ENCODE measurements at regions not wholly inside any gene's neighbourhood (a gene's known extent, or its start where the extent isn't known, plus 50 kb on each side); places are given as distances from the start of the nearest gene placed in this dataset.
"Not testable (repeated sequence)": the region's sequence is repeated elsewhere in the genome, so short reads cannot be mapped to it uniquely, and the experiment has no call there.

DNA sequence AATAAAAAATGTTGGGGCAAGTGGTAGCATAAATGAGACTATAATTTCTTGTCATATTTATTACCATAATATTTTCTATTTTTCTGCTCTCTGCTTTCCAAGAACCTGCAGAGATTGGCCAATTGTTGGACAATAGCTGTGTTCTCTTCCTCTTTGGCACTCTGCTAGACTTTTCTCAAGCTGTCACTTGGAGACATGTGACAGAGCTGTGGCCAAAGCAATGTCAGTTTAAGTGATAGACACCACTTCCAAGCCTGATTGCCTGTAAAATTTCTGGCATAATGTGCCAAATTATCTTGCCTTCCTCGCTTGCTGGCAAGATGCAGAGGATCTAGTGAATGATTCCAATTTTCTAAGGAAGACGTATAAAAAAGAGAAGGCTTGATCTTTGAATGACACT is 162.2 kb upstream of the NDST4 start:
- DNase-seq = no peak

DNA sequence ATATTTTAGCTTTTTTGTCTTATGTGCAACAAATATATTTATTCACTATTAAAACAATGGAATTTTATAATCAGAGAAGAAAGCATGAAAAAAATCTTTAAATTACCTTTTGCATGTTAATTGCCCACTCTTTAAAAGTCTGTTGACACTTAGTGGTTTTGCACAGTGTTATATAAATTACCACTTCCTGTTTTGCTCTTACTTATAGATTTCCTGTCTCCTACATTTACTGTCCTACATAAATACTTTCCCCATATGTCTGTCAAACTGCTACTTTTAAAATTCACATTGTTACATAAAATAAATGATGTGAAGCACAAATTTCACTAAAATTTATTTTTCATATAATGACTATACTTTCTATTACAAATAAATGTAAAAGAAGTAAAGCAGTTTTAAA is 161.1 kb upstream of the NDST4 start:
- no peak for DNase-seq

DNA sequence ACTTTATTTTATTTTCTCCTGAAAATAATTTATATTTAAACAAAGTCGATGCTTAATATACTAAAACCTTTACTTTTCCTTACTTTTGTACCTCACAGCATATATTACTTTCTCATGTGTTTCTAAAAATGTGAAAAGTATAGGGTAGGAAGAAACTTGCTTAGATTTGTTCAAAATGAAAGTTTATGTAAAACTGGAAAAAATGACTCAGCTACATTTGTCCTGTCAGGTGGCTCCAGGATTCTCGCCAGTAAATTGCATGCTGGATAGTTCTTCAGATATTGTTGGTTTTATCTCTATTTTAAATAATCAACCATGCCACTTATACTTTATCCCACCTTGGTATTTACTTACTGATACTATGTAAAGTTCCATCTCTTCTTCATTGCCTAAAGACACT is 159.2 kb upstream of the NDST4 start:
- no peak for DNase-seq

DNA sequence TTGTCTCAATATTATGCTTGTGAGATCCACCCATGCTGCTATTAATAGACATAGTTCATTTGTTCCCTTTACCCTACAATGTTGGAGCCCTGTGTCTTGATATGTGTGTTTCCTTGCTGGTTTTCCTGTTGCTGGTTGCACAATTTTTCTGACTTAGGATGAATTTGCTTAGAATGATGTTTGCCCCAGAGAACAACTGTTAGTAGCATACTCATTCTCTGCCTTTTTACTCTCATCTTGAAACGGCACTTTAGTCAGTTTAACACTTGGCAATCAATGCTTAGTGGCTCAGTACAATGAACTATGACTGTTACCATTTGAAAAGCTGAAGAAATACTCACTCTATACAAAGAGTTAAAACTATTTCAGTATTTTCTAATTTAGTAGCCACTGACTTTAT is 158.8 kb upstream of the NDST4 start:
- no peak for DNase-seq

DNA sequence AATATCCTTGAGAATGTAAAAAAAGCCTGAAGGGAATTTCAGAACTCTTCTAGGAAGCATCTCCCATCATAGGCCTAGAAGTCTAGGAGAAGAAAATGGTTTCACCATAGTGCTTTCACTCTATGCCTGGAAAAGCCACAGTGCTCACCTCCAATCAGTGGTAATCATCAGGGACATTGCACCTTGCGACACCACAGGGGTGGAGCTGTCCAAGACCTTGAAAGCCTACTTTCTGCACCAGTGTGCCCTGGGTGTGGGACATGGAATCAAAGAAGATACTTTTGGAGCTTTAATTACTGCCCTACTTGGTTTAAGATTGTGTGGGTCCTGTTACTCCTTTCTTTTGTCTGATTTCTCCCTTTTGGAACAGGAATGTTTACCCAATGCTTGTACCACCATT is 146.8 kb upstream of the NDST4 start:
- DNase-seq = no peak

DNA sequence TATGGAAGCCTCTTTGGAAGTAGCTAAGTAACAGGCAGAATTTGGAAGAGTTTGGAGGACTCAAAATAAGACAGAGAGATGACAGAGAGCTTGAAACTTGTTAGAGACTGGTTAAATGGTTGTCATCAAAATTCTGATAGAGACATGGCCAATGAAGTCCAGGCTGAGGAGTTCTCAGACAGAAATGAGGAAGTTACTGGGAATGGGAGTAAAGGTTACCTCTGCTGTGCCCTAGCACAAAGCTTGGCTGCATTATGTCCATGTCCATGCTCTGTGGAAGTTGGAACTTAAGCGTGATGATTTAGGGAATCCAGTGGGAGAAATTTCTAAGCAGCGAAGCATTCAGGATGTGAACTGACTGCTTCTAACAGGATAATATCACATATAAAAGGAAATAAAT is 146.2 kb upstream of the NDST4 start:
- DNase-seq = no peak

DNA sequence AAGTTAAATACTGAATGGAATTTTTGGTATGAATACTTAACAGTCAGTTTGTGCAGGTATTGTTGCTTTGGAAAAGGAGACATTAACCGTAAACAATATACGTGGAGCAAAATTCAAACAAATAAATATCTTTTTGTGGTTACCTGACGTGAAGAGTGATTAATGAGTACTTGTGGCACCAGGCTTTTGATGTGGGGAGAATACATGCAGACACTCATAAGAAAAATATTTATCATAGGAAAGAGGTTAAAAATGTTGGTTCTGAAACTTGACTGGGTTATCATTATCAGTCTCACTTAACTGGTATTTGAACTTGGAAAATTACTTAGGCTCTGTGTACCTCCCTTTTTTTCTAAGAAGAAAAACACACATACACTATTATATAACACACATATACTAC is 136.4 kb upstream of the NDST4 start:
- DNase-seq = no peak

DNA sequence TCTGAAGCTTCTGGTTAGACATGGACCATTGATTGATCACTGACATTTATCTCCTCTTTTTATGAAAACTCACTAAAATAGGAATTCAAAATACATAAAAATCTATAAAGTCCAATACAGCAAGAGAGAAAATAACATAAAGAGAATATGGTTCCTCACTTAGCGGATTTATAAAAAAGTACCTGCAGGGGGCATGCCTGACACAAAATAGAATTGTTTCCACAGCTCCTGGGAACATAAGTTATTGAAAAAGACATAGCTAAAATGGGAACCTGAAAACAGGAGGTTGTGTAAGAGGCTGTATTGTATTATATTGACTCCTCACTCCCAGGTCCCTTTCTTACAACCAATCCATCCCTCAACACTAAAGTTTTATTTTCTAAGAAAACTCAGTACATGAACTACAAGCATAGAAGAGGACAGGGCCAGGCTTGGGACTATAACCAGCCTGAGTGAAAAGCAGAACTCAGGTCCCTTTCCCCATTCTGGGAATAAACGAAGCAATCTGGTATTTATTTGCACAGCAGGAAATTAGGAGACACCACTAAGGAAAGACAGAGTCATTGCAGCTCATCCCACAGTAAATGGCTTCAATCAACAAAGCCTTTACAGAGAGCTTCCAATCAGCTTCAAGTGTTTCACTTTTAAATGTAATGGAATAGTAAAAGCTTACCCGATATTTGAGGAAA is 121.1 kb upstream of the NDST4 start:
- DNase-seq = no peak

DNA sequence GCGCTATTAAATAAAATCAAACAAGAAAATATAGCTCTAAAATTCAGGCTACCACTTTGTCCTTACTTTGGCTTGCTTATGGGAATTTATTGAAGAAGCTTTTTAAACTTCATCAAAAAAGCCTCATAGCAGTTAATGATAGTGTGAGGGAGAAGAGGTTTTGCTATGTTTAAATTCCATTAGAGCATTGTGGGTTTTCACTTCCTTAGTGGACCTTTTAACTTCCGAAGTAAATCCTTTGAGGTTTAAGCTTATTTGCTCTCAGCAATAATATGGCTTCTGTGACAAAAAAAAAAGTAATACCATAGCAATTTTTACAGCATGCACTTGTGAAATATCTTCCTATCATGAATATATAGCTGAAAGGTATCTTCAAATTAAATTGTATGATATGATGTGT is 120.2 kb upstream of the NDST4 start:
- DNase-seq = no peak

DNA sequence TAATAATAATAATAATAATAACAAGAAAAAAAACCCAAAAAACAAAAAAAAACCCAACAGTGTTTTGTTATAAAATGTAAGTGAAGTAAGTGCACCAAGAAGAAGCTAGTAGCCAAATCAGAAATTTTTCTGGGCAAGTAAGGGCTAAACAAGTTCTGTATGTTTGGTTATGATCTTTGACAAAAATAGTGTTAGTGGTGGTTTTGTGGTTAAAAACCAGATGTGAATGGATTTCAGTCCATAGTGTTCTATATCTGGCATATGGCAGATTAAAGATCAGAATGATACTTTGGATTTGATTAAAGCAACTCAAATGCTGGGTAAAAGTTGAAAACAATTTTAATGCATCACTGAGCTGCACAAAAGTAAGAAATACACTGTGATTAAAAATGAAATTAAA is 116.5 kb upstream of the NDST4 start:
- no peak for DNase-seq

DNA sequence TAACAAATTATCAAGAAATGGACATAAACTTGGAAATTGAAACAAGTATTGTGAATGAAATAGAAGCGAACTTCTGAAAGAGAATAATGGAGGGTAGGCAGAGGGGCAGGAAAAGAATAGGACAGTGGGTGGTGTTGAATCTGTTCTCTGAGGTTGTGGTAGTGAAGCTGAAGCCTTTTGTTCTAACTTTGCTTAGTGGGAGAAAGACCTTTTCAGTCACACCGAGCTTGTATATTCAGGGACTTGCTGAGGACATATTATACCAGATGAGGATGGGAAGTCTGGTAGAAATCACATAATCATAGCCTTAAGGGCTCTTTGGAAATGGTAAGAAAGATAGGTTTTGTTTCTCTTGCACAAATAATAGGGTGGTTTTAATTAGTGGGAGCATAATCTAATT is 115.4 kb upstream of the NDST4 start:
- no peak for DNase-seq

DNA sequence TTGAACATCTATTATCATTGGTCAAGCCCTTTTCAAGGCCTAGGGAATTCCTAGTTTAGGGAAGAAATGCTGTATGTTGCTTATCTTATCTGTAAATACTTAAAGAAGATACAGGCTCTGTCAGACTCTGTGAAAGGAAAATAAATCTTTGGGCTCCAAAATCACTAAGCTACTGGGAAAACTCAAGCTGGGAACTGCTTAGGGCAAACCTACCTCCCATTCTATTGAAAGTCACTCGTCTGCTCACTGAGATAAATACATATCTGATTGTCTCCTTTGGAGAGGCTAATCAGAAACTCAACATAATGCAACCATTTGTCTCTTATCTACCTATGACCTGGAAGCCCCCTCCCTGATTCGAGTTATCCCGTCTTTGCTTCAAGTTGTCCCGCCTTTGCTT is 108.6 kb upstream of the NDST4 start:
- DNase-seq = no peak

DNA sequence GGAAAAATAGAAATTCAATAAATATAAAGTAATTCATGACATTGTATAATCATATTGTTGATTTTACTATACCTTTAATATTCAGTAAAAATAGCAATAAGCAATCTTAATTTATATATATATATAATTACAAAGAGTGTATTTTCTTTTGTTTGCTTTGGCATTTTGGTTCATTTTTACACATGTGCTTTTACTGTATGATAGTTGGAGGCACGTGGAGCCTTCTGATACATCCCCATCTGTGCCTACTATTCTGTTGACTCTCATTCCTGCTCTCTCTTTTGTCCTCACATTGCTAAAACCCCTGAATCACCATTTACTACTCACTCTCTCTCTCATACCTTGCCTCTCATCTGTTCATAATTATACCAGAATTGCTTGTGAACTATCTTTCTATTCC is 106.4 kb upstream of the NDST4 start:
- no peak for DNase-seq

DNA sequence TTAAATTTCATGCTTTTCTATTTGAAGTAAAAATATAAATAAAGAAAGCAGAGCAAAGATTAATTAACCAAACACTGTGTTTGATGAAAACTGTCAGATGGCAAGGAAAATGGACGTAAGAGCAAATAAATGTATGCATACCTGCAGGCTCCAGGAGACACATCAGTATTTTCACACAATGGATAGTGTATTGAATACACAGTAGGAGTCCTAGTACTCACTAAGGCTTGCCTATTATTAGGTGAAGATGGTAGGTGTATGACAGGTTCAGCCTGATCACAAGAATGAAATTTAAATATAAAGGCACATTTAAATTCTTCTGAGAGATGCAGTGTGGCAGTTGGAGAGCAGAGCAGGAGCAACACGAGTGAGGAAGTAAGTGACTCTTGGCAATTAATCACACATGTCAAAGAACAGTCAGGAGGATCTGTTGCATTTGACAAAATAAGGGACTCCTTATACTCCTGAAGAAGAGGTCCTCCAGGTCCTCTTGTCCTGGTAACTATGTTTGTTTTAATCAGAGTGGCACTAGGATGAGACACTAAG is 106.0 kb upstream of the NDST4 start:
- DNase-seq = no peak

DNA sequence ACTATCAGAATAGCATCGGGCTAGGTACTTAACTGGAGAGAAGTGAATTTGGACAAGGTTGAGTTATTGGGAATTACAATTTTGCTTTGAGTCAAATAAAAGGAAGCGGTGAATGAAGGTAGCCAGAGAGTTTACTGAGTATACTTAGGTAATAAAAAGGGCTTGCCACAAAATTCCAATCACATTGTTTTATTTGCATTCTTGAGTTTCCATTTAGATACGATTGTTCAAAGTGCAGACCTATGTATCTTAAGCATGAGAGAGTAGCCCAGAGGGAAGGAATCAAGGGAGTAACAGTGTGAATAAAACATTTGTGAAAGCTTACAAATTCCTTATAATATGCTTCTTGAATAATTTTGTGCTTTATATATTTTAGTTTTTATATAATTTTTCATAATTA is 102.5 kb upstream of the NDST4 start:
- DNase-seq = no peak

DNA sequence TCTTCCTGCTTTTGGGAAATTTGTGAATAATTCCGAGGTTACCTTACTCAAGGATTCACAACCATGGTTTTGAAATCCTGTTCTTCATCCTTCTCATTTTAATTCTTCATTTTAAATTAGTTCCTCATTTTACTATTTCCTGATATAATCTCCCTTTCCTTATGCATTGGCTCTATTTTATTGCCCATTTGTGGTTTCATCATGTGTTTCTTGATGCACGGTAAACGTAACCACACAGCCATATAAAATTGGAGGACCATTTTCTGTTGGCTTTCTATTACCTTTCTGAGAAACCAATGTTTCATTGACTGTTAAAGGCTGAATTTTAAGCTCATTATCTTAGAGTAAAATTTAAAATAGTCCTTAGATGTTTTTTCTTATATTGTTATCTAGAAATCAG is 100.3 kb upstream of the NDST4 start:
- DNase-seq = no peak

DNA sequence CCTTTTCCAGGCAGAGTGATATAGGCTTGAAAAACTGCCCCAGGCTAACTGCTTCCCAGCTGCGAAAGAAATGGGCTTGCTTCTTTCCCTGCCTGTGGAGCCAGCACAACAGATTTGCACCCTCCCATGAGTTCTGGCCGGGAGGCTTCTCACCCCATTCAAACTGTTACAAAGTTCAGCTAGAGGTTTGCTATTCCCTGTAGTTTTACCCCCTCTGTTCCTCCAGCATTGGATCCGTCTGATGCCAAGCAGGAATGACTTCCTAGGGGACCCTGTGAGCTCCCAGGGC is 87.6 kb upstream of the NDST4 start:
- DNase-seq = no peak

DNA sequence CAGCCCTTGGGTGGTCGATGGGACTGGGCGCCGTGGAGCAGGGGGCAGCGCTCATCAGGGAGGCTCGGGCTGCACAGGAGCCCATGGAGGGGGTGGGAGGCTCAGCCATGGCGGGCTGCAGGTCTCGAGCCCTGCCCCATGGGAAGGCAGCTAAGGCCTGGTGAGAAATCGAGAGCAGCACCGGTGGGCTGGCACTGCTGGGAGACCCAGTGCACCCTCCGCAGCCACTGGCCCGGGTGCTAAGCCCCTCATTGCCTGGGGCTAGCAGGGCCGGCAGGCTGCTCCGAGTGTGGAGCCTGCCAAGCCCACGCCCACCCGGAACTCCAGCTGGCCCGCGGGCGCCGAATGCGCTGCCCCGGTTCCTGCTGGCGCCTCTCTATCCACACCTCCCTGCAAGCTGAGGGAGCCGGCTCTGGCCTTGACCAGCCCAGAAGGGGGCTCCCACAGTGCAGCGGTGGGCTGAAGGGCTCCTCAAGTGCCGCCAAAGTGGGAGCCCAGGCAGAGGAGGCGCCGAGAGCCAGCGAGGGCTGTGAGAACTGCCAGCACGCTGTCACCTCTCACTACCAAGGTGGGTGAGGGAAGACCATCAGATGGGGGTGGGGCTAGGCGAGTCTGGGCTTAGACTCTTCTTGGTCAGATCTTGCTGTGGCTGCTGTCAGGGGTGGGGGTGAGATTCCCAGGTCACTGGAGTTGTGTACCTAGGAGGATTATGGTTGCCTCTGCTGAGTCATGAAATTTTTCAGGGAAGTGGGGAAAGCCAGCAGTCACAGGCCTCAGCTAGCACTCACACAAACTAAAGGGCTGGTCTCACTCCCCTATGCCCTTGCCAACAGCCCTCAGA is 87.0 kb upstream of the NDST4 start:
- DNase-seq = not testable (repeated sequence)

DNA sequence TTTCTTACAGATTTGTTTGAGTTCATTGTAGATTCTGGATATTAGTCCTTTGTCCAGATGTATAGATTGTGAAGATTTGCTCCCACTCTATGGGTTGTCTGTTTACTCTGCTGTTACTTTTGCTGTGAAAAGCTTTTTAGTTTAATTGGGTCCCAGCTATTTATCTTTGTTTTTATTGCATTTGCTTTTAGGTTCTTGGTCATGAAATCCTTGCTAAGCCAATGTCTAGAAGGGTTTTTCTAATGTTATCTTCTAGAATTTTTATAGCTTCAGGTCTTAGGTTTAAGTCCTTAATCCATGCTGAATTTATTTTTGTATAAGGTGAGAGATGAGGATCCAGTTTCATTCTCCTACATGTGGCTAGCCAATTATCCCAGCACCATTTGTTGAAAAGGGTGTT is 81.2 kb upstream of the NDST4 start:
- DNase-seq = not testable (repeated sequence)

DNA sequence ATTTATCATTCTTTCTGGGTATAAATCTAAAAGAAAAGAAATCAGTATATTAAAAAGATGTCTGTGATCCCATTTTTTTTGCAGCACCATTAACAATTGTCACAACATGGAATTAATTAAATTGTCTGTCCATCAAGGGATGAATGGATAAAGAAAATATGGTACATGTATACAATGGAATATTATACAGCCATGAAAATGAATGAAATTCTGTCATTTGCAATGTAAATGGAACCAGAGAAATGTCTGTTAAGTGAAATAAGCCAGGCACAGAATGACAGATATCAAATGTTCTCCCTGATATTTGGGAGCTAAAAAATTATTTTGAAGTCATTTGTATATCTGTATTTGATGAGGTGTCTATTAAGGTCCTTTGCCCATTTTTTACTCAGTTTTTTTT is 77.1 kb upstream of the NDST4 start:
- no peak for DNase-seq

DNA sequence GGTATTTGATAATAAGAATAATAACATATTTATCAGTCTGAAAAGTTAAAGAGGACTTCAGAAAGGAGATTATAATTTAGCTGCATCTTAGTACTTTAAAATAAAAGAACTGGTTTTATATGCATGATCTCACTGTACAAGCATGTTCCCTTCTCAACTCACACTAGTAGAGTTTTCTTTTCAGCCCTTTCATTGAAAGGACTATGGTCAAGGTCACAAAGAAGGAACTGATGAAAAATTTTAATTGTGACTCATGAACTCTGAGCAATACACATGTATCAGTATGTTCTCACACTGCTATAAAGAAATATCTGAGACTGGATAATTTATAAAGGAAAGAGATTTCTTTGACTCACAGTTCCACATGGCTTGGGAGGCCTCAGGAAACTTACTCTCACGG is 73.7 kb upstream of the NDST4 start:
- no peak for DNase-seq

DNA sequence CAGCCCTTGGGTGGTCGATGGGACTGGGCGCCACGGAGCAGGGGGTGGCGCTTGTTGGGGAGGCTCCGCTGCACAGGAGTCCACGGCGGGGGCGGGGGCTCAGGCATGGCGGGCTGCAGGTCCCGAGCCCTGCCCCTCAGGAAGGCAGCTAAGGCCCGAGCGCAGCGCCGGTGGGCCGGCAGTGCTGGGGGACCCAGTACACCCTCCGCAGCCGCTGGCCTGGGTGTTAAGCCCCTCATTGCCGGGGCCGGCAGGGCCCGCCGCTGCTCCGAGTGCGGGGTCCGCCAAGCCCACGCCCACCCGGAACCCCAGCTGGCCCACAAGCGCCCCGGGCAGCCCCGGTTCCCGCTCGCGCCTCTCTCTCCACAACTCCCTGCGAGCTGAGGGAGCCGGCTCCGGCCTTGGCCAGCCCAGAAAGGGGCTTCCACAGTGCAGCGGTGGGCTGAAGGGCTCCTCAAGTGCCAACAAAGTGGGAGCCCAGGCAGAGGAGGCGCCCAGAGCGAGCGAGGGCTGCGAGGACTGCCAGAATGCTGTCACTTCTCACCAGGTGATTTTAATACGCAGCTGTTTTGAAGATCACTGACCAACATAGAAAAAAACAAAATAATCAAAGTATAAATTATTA is 66.1 kb upstream of the NDST4 start:
- not testable (repeated sequence) for DNase-seq

DNA sequence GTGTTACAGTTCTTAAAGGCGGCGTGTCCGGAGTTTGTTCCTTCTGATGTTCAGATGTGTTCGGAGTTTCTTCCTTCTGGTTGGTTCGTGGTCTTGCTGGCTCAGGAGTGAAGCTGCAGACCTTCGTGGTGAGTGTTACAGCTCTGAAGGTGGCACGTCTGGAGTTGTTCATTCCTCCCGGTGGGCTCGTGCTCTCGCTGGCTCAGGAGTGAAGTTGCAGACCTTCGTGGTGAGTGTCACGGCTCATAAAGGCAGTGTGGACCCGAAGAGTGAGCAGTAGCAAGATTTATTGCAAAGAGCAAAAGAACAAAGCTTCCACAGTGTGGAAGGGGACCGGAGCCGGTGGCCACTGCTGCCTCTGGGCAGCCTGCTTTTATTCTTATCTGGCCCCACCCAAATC is 65.3 kb upstream of the NDST4 start:
- DNase-seq = not testable (repeated sequence)

DNA sequence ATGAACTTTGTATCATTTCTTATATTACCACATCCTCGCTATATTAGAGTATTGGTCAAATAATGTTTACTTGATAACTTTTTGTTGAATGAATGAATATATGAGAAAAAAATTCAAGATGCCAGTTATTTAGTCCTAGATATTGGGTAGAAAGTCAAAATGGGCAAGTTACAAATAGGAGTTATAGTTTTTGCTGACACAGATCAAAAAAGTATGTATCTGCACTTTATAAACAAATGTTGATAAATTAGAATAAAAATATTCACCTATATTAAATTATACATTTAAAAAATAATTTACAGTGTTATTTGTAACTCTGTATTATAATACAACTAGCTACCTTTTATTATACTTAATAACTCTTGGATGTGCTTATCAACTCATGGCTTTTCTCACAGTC is 57.8 kb upstream of the NDST4 start:
- no peak for DNase-seq

Data from NK-92 treated with Interleukin-12 subunit alpha and Interleukin-12 subunit beta, amount 100 ng/mL, for 24 hours (cell line).